Panc1 (cell line): ENCODE measurements at regions not wholly inside any gene's neighbourhood (a gene's known extent, or its start where the extent isn't known, plus 50 kb on each side); places are given as distances from the start of the nearest gene placed in this dataset.

ENCODE experiments used
- CTCF ChIP-seq: fragments of 450-650 bp; IDR thresholded peaks from 2 replicates; pipeline ENCODE4 v1.5.1; 2017; ENCODE audit warnings: mild to moderate bottlenecking
- POLR2AphosphoS5 ChIP-seq: IDR thresholded peaks from 2 replicates; pipeline ENCODE4 v1.6.1; 2012; ENCODE audit warnings: mild to moderate bottlenecking, low read depth, low read length, moderate library complexity
- REST ChIP-seq, 2 experiments: IDR thresholded peaks; 2 replicates each; pipeline ENCODE4 v1.6.1; 2011 to 2012; ENCODE audit warnings: low read depth in 2 of 2, control low read depth in 1 of 2, low read length in 1 of 2, mild to moderate bottlenecking in 1 of 2, moderate library complexity in 1 of 2; ENCODE audit not compliant: insufficient read depth in 1 of 2
- SIN3A ChIP-seq: IDR thresholded peaks from 2 replicates; pipeline ENCODE4 v1.6.1; 2012; ENCODE audit warnings: low read depth, mild to moderate bottlenecking, low read length, moderate library complexity, borderline replicate concordance; ENCODE audit not compliant: insufficient read depth
- TCF7L2 ChIP-seq: IDR thresholded peaks from 2 replicates; pipeline ENCODE4 v1.6.1; 2011; ENCODE audit warnings: mild to moderate bottlenecking, low read depth, low read length, inconsistent platforms

GRCh38 chr13:83955011-83955410 lies 72.7 kb upstream of the SLITRK1 start:
- TF ChIP-seq CTCF = no peak
- no peak for TF ChIP-seq REST (IDR thresholded peaks at IDR 0.05; ENCODE audit: insufficient read depth in 1 of 2, low read depth in 2 of 2, low read length in 1 of 2)
- no peak for TF ChIP-seq SIN3A
- no peak for TF ChIP-seq POLR2AphosphoS5
- TF ChIP-seq TCF7L2 = no peak
